AG09319 (cell line): ENCODE measurements at regions not wholly inside any gene's neighbourhood (a gene's known extent, or its start where the extent isn't known, plus 50 kb on each side); places are given as distances from the start of the nearest gene placed in this dataset.
"Not testable (repeated sequence)": the region's sequence is repeated elsewhere in the genome, so short reads cannot be mapped to it uniquely, and the experiment has no call there.

Experiments
- DNase-seq: peaks from one replicate; pipeline ENCODE4 v3.0.0-alpha.2; 2010; ENCODE audit warnings: low read depth; ENCODE audit errors: extremely low read depth
- TF ChIP-seq, protein P1 (sequence below): IDR thresholded peaks from 2 replicates; pipeline ENCODE4 v1.5.1; 2011; ENCODE audit warnings: low read depth, mild to moderate bottlenecking, inconsistent platforms, low read length, moderate library complexity

DNA sequence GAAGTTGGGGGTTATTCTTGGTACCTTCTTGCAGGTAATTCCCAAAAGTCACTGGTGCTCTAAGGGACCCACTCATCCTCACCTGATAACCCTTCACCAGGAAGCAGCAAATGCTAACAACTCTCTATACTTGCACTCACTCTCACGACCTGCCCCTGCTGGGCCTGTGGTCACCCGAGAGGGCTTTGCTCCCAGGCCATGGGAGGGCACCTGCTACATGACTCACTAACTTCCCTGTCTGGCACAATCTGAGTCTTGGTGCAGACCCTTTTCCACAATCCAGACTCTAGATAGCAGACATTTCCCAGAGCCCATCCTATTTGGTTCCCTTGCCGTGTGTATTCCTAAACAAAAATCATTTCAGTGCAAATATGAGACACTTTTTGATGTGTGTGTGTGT is 403.8 kb upstream of the FAT1 start:
- DNase-seq = no peak
- TF ChIP-seq, protein P1, sequence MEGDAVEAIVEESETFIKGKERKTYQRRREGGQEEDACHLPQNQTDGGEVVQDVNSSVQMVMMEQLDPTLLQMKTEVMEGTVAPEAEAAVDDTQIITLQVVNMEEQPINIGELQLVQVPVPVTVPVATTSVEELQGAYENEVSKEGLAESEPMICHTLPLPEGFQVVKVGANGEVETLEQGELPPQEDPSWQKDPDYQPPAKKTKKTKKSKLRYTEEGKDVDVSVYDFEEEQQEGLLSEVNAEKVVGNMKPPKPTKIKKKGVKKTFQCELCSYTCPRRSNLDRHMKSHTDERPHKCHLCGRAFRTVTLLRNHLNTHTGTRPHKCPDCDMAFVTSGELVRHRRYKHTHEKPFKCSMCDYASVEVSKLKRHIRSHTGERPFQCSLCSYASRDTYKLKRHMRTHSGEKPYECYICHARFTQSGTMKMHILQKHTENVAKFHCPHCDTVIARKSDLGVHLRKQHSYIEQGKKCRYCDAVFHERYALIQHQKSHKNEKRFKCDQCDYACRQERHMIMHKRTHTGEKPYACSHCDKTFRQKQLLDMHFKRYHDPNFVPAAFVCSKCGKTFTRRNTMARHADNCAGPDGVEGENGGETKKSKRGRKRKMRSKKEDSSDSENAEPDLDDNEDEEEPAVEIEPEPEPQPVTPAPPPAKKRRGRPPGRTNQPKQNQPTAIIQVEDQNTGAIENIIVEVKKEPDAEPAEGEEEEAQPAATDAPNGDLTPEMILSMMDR = no peak

DNA sequence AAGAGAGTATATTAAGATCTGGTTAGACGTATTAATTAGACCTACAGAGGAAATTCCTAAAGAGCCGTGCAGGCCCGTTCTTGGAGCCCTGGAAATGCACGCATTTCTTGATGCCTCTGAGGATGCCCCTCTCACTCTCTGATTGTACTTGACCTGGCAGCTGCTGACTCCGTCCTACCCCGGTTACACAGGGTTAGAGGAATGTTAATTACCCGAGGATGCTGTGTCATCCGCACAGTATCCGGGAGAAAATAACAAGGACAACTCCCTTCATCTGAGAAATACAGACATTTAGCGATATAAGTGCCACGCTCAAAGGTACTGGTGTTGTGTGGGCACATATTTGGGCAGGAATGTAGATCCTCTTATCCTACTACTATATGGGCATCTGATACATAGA is 404.6 kb upstream of the FAT1 start:
- no peak for DNase-seq
- TF ChIP-seq, protein P1 = no peak

DNA sequence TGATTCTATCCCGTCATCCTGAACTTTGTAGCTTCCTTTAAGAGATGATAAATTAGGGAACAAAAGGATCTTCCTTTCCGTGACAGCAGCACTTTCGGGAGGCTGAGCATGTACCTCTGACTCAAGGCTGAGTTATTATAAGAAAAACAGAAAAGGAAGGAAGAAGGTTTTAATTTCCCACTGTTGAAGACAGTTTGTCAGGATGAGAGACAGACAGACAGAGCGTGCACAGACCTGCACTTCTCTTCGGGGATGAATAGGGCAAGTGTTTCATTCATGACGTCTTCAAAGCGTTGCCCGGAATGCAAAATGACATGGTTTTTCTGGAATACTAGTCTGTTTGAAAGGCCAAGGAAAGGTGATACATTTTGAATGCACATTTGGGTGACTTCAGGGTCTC is 405.3 kb upstream of the FAT1 start:
- no peak for DNase-seq
- TF ChIP-seq, protein P1 = no peak

DNA sequence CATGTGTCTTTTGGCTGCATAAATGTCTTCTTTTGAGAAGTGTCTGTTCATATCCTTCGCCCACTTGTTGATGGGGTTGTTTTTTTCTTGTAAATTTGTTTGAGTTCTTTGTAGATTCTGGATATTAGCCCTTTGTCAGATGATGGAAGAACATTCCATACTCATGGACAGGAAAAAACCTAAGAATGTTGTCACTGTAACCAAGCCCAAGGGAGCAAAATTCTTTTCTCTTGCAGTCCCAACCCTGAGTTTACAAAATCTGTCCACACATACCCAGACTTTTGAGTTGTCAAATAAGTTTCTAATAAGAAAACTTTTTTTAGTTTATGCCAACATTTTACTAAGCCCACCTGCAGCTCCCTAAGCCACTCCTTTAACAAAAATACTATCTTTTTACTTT is 408.2 kb upstream of the FAT1 start:
- not testable (repeated sequence) for DNase-seq

DNA sequence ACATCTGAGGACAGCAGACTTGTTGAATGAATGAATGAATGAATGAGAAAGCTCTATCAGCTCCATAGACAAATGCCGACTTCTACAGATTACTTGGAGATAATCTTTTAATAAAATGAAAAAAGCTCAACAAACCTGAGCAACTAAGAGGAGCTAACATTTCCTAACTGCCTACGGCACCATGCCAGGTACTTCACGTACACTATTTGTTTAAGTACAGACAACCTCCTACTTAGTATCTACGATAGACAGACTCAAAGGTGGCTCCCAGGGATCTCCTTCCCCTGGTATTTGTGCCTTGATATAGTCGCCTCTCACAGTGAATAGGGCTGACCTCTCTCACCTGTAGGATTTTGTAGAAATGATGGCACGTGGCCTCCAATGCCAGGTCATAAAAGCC is 412.2 kb upstream of the FAT1 start:
- TF ChIP-seq, protein P1 = no peak
- DNase-seq = no peak

DNA sequence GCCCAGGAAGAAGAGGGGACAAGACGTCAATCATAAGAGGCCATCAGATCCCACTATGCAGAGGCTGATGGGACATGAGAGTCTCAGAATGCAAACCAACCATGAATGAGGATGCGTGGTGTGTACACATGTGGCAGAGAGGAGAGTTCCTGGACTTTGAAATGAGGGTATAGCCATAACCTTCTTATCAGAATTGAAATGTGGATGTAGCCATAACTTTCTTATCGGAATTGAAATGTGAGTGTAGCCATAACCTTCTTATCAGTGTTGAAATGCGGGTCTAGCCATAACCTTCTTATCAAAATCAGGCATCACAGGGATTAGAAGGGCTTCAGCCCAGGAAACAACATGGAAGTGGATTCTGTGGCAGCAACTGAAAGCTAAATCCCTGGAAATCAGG is 415.5 kb upstream of the FAT1 start:
- TF ChIP-seq, protein P1 = no peak

DNA sequence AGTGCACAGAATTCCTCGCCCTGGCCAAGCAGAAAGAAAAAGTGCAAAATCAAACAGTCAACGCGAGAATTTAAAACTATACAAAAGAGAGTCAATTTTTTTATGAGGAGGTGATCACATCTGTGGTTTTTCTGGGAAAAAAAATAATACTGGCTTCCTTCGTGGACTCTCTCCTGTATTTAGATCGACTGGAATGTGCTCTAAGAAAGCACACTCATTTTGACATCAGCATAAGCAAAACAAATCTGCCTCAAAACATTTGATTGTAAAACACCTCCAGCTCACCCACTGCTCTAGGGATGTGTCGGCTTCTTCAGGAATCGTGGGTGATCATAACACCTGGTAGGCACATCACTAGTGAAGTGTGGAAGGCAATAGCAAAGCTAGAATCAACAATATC is 417.4 kb upstream of the FAT1 start:
- DNase-seq = no peak
- TF ChIP-seq, protein P1 = no peak

More for the DNA sequence above, 415.5 kb upstream of the FAT1 start:
- DNase-seq = no peak

DNA sequence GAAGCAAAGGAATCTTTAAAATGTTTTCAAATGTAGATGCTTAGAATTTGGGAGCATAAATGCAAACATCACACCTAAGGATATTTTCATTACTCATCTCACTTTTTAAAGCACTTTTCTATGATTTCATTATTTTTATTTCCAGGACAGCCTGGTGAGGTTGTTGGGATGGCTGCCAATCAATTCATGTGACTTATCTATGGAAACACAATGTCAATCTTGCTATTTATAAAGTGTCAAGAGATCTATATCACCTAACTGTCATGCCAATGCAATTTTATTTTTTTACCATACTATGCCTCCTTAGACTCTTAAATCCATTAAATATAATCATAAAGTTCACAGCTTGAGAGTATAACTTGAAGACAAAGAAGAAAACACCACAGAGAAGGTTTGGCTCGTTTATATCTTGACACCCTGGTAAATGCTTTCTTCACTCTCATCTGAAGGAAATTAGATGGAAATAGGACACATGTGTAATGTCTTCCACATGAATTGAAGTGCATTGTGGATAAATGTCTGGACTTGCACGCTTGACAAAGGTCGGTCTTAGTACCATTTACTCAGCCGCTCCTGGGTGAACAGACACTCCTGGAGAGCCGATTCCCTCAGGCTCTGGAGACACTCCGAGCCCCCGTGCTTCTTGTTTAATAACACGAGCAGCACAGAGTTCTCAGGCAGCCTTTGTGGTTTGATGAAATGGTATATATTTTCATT is 425.7 kb upstream of the FAT1 start:
- no peak for DNase-seq
- TF ChIP-seq, protein P1 = no peak
